HG02798 (cell line): ENCODE measurements at regions not wholly inside any gene's neighbourhood (a gene's known extent, or its start where the extent isn't known, plus 50 kb on each side); places are given as distances from the start of the nearest gene placed in this dataset.

ENCODE experiments used
- ATAC-seq: cut with Tn5 transposase; IDR thresholded peaks from one replicate; pipeline ENCODE4 v1.9.1; 2021; ENCODE audit warnings: mild to moderate bottlenecking; ENCODE audit not compliant: unreplicated experiment, poor library complexity

DNA sequence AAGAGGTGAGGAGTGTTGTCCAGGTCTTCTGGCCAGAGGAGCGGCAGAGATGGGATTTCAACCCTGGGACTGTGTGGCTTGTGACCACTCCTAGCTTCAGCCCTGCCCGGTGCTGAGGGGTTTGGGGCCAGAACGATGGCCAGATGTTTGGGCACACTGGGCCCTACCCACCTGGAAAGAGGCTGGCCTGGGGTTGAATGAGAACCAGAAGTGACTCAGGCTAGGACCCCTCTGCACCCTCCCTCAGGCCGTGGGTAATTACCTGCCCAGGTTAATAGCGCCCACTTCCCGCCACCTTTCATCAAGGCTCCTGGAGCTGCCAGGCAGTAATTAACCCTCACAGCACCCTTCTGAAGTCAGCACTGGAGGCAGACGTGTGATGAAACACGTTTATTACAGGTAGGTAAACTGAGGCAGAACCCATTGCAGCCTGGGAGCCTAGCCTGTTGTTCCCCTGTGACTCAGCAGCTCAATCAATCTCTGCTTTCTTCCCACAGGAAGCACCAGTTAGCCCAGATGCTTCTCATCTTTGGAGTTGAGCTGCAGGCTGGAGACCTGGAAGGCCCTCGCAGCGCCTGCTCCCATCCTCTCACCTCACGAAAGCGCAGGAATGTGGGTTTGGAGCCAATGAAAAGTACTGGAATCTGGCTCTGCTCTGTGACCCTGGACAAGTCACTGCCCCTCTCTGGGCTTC lies 120.8 kb downstream of the CEBPB start:
- ATAC-seq = no peak

DNA sequence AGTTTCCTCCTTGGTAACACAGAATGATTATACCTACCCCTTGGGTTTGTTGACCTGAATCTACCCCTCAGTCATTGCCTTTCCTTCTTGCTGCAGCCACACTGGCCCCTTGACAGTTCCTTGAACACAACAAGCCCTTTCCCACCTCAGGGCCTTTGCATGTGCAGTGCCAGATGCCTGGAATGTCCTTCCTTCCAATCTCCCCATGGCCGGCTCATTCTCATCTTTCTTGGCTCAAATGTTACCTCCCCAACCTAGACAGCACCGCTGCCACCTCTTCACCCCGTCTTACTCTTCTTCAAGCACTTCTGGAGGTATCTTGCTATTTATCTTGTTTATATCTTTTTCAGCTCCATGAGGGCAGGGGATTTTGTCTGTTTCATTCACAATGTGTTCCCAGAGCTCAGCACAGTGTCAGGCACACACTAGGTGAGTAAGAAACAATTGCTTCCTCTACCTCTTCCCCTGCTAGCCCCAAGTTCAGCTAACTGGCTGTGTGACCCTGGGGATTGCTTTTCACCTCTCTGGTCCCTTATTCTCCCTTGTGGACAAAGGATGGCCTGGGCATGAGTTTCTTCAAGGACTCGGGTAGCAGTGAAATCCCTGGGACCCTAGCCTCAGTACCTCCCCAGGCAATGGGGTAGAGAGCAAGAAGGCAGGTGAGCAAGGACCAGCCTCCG lies 121.5 kb downstream of the CEBPB start:
- ATAC-seq = no peak

DNA sequence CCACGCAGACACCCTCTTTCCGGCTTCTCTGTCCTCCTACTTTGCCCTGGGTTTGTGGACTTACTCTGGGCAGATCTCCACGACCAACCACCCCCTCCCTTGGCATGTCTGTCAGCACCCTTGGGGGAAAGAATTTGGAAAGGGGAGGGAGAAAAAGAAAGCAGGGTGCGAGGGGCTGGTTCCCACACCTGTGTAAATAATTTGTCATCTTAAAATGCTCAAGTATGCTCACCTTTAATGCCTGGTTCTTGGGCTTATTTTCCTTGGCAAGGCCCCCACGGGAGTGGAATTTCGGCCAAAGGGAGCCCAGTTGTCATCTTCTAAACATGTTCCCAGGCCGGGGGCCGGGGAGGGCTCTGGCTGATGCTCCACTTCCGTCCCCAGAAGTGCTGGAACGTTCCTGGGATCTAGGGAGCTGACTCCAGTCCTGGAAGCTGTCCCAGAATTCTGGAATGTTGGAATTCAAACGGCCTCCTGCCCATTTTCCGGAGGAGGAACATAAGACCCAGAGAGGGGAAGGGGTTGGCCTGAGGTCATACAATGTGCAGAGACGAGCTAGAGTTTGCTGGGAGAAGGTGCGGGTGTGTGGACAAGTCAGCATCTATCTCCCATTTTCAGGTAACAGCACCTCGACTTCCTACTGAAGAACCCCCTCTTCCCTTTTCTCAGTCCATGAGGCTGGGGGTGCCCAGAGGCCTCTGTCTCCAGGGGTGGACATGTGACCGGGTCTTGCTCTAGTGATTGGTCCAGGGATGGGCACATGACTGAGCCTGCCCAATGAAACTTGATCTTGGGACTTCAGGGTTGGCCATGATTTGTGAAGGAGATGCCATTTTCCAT lies 122.3 kb downstream of the CEBPB start:
- no peak for ATAC-seq

DNA sequence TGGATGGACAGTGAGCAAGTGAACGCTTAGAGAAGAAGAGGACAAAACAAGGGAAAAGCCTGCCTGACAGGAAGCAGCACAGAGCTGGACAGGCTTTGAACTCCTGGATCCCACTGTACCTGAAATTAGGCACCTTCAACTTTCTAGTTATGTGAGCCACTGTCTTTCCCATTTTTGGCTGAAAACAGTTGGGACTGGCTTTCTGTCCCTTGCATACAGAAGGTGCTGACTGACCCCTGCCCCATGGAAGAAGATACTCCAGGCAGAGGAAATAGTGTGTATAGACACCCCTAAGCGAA lies 122.8 kb downstream of the CEBPB start:
- no peak for ATAC-seq

DNA sequence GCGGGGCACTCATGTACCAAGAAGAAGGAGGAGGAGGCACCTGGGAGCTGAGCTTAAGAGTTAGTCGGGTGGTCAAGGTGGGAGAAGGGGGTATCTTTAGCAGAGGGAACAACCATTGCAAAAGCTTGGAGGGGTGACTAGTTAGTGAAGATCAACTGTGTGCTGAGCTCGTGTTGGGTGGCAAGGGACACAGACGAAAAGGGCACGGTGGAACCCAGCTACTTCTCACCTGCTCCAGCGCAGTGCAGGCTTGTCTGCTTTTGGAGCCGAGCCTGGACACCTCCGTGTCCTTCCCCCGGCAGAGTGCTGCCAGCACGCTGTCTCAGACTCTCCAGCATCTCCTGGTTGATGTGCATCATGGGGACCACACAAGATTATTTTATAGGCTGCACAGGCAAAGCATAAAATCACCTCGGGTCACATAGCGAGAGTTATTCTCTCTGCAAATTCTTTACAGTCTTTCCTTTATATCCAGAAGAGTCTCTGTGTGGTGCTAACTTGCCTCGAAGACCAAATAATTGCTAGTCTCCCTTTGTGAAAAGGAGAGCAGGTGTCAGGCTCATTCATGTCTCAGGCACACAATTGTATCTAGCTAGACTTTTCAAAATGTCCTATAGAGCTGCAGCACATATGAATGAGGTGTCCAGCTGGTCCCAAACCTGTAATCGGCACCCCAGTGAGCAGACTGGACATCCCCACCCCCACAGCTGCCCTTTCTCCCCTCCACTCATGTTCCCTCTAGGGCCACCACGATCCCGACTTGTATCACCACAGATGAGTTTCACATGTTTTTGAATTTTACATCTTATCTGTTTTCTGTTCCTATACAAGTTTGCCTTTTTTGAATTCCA lies 123.4 kb downstream of the CEBPB start:
- ATAC-seq = no peak

DNA sequence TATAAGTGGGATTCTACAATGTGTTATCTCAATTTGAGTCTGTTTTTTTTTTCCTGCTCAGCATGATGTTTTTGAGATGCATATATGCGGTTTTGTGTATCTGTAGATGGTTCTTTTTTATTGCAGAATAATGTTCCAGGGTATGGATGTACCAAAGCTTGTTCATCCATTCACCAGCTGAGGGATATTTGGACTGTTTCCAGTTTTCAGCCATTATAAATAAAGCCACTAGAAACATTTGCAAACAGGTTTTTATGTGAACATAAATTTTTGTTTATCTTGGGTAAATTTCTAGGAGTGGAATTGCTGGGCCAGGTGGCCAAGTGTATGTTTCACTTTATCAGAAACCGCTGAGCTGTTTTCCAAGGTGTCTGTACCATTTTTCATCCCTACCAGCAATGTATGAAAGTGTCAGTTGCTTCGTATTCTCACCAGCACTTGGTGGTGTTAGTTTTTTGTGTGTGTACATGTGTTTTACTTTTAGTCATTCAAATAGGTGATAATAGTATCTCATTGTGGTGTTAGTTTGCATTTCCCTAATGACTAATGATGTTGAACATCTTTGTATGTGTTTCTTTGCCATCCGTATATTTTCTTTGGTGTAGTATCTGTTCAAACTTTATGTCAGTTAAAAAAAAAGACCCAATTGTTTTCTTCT lies 124.2 kb downstream of the CEBPB start:
- ATAC-seq = no peak

DNA sequence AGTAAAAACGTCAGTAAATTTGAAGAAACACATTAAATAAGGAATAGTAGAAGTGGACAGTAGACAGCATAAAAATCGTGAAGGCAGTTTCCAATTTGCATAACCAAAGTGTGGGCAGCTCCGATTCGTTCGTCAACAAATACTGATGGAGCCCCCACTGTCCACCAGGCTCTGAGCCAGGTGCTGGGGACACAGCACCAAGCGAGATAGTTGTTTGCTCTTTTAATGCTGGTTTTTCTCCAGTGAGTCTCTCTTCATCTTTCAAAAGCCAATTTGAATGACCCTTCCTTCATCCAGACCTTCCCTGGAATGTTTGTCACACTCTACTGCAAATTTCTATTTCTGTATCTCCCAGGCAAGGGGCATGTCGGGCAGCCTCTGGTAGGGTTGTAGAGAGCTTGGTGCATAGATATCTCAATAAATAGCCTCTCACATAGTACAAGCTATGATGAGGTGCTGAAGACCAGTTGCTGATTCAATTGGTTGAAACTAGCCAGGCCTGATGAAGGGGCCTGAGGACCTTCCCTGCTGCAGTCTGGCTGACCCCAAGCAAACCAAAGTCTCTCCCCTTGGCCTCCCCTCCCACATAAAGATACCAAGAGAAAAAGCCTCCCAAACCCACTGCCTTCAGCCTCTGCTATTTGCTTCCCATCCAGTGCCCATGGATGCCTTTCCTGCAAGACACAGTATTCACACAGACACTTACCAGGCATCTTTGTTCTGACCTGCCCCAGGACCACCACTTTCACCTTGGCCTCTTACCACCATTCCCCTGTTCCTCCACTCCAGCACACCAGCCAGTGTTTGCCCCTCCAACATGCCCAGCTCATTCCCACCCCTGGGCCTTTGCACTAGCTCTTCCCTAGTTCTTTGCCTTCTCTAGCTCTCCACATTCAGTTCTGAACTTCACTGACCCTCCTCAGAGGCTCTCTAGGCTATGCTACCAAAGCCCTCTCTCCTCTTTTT lies 125.2 kb downstream of the CEBPB start:
- no peak for ATAC-seq

DNA sequence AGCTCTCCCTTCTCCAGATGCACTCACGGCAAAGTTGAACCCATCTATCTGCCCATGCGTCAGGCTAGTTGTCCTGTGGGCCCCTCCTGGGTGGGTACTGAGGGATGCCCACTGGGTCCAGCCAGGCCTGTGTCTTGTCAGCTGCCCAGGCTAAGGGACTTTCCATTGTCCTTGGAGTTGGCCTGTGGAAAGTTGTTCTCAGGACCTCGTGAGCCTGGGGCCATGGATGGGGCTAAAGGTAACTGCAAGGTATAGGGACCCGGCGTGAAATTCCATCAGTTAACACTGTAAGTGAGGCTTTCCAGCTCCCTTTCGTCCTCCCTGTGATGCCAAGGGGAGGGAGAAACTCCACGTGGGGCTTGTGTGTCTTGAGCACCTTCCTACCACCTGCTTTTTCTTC lies 126.5 kb downstream of the CEBPB start:
- no peak for ATAC-seq

DNA sequence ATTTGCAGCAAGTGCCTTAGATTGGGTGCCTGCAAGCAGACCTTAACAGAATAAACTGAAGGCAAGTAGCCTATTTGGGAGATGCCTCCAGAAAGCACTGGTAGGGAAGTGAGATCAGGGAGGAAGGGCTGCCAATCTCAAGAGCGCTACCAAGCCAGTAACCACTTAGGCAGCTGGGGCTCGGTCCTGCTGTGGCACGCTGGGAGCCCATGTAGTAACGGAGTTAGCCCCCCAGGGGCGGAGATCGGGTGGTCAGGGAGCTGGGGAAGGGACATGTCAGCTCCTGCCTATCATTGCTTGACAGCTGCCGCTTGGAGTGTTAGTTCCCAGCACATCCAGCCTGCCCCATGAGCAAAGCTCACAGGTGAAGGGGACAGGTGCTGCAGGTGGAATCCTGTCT lies 127.0 kb downstream of the CEBPB start:
- ATAC-seq = no peak

DNA sequence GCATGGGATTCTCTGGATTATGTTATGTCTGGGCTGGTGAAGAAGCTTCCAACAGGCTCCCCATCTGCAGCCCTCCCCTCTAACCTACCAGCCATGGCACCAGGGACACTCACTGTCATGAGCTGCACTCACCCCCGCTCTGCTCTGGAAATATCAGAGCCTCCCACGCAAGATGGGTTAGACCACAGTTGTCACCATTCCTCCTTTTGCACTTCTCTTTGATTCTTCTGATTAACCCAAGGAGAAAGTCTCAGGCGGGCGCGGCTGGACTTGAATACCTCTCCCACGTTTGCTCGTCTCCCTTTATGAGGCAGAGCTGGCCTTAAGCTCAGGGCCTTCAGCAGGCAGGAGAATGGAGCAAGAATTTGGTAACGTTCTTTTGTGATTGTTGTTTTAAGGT lies 128.1 kb downstream of the CEBPB start:
- no peak for ATAC-seq

DNA sequence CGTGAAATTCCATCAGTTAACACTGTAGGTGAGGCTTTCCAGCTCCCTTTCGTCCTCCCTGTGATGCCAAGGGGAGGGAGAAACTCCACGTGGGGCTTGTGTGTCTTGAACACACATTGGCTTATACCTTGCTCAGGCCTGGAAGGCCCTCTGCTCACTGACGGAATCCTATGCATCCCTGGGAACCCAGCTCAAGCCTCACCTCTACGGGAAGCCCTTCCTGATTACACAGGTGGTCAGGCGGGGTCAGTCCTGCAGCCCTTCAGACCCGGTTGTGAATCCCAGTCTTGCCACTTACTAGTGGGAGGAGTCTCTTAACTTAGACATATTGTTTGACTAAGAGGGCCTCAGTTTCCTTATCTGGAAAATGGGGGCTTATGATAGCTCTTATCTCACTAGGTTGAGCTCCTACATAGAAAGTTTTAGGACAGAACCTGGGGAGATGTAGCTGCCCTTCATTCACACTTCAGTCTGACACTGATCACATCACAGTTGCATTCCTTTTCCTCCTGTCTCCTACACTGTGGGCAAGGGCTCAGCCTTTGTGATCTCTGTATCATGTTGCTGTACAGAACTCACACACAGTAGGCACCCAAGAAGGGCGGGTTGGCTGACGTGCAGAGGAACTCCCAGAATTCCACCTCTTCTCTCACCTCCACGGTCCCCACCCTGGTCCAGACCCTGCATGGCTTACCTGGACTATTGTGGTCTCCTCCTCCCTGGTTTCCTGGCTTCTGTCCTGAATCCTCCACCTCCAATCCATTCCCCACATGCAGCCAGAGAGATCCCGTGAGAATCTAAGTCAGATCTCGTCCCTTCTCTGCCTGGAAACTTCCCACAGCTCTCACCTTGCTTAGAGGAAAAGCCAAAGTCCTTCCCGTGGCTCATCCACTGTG lies 129.6 kb downstream of the CEBPB start:
- ATAC-seq = no peak

DNA sequence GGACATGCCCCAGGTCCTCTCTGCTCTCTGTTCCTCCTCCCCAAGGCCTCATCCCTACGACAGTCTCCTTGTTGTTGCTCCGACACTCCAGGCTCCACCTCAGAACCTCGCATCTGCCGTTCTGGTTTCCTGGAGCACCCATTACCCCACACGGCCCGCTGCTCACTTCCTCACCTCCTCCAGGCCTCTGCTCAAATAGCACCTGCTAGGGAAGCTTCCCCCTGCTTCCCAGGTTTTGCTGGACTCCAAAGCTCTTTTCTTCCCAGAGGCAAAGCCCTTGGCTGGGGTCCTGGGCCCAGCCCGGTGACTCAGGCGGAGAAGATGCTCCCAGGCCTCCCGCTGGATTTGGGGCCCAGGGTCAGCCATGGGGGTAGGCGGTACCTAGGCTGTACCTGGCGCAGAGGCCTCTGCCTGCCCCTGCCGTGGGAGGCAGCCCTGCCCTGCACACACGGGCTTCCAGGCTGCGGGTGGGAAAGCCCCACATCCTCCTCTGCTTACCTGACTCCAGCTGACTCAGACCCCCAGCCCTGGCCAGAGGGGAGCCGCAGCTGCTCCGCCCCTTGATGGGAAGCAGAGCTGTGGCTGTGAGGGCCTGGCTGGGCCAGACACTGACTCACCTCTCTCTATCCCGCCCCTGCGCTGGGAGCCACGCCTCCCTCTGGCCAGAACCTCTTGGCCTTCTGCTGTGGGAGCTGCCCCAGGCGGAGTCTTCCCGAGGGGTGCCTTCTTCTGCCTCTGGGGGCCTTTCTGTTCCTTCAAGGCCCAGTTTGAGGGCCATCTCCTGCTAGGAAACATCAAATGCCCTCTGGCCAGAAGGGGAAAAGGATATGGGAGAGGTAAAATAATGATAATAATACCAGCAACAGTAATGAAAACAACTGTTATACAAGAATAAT lies 130.5 kb downstream of the CEBPB start:
- ATAC-seq = no peak

DNA sequence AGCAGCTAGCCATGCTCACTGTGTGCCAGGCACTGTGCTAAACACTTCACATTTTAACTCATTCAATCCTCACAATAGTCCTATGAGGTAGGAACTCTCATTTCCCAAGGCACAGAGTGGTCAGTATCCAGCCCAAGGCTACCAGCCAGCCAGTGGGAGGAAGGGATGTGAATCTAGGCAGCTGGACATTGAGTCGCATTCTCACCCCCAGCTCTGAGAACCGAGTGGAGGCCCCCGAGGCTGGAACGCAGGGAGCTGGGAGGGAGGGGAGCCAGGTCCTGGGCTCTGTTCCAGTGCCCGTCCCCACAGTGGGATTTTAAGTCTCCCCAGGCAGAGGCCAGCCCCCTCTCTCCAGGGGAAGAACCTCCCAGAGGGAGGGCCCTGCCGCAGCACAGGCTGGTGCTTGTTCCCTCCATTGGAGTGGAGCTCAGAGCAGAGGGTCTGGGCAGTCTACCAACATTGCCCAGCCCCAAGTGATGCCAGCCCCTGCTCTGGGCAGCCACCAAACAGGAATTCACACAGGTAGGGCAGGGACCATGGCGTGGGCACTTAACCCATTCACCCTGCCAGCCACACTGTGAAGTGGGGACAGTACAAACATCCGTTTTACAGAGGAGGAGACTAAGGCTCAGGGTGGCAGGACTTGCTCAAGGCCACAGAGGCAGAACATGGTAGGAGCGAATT lies 131.3 kb downstream of the CEBPB start:
- ATAC-seq = no peak

DNA sequence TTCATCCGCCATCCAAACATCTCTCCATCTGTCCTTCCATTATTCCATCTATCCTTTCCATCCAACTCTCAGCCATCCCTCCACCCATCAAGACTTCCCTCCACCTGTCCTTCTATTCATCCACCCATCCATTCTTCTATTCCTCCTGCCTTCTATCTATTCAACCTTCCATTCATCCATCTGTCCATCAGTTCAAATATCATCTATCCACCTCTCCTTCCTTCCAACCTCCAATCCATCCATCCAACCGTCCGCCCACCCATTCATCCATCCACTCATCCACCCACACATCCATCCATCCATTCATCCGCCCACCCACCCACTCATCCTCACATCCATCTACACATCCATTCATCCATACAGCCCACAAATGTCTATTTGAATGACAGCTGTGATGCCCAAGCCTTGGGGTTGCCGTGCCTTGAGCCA lies 132.1 kb downstream of the CEBPB start:
- ATAC-seq = no peak

DNA sequence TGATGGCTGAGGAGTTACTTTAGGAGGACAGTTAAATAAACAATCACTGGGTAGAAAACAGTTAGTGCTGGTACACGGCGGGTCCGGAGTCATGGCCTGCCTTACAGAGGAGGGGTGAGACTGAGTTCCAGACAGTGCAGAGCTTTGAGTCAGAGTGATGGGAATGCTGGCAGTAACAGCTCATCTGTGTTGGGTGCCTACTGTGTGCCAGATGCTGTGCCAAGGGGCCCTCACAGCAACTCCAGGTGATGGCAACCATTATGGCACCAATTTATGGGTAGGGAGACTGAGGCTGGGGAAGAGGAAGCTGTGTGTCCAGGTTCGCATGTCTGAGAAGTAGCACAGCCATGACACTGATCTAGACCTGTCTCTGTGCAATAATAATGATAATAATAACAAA lies 132.6 kb downstream of the CEBPB start:
- ATAC-seq = no peak
